Fibroblast of the conjunctiva (primary cell): ENCODE measurements at regions not wholly inside any gene's neighbourhood (a gene's known extent, or its start where the extent isn't known, plus 50 kb on each side); places are given as distances from the start of the nearest gene placed in this dataset.
A peak's percentile ranks its signal among the peaks of the same experiment; 100 is the strongest.

ENCODE experiments used
- DNase-seq: peaks from one replicate; pipeline ENCODE4 v3.0.0-alpha.2; 2010; ENCODE audit warnings: low read depth

DNA sequence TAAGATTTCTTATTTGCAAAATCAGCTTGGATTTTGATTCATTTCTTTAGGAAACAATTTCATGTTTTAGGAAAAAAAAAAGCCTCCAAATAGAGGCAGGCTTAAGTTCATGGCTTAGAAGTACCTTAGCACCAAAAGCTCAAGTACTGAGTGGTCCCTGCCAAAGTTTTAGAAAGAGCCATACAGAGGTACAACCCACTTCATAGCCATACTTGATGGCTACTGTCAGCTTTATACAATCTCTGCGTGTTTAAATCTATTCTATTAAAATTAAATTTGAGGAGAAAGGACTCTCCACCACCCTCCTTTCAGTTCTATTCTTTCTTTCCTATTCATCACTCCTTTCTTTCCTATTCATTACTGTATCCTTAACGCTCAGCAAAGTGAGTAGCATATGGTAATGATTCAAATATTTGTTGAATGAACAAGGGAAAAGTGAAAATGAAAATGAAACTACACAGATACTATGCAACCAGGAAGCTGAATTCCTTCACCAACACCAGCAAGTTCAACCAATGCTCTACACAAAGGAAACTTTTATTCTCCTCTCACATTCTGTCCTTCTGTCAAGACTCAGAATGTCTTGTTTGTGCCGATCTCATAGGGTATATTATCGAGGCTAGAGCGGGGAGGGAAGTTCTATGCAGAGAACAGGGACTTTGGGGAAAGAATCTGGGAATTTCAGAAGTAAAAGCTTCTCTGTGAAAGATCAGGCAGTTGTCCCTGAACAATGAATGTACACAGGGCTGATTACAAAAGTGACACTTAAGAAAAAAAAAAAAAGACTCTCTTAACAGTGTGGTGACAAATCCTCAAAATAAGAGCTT is 138.6 kb upstream of the SPEF2 start:
- DNase-seq: peak; percentile 23

- no peak for DNase-seq
Observed at GRCh38 chr5:35477911-35478310, 139.8 kb upstream of the SPEF2 start.

DNA sequence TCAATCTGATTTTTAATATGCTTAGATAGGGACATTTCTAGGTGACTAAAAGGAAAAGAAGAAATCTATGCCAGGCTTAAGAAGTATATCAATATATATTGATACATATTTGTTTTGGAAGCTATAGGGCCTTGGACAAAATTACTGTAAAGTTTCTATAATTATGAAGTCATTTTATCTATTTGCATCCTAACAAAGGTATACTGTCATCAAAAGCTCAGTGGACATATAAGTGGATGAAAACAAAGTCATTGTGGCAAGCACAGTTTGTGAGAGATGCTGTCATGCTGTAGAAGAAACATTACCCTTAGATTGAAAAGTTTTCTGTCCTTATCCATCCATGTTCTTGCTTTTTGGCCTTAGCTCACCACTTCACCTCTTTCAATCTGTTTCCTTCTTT is 140.3 kb upstream of the SPEF2 start:
- DNase-seq: no peak

GRCh38 chr5:35476797-35477196 is 140.9 kb upstream of the SPEF2 start:
- DNase-seq: no peak

DNA sequence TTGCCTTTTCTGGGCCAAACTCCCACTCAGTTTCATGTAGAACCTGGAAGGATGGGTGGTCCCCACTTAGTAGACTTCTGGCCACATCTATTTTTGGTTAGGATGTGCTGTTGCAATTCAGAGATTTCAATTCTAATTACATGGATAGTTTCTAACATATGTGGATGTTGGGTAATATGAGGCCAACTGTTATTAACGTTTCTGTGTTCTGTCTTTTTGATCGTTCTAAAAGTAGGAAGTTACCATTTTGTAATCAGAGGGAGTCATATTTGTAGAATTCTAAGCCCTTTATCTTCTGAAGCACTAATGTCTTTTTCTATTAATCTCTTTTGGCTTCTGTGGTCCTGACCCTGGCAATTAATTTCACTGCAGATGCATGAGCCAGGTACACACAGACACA is 141.6 kb upstream of the SPEF2 start:
- DNase-seq: no peak

DNA sequence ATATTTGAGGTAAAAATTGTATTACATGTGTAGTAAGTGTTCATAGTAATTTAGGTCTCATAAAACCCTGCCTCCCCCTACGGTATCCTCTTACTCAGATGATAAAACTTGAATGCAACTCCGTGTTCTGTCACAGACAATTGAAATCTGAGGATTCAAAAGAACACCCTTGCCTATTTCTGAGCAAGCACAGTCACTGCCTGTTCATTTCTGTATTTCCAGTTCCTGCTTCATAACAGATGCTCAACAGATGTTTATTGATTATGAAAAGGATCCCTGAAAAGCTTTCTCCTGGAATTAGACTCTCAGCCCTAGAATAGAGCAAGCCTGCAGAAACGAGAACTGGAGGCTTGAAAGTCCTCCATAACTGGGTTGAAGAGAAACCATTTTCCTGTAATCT is 144.1 kb upstream of the SPEF2 start:
- DNase-seq: no peak

GRCh38 chr5:35470866-35471265 is 146.8 kb upstream of the SPEF2 start:
- DNase-seq: no peak

DNA sequence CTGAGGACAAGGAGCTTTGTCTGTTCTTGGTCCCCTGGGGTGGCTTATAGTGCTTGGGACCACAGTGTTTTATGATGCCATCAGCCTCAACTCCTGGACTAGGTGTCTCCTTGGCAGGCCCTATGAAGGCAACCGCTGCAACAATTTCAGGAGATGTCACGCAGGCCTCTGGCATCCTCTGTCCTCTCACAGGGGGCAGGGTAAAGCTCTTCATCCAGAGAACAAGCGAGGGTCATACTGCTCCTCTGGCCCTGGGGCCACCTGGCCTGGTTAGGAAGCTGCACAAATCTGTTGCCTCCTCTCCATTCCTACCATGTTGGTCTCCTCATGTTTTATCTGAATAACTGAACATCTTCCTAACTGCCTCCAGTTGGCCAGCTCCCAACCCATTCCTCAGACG is 148.9 kb upstream of the SPEF2 start:
- DNase-seq: no peak

GRCh38 chr5:35466746-35467145 is 150.9 kb upstream of the SPEF2 start:
- no peak for DNase-seq

GRCh38 chr5:35464757-35465156 is 152.9 kb upstream of the SPEF2 start:
- no peak for DNase-seq

DNA sequence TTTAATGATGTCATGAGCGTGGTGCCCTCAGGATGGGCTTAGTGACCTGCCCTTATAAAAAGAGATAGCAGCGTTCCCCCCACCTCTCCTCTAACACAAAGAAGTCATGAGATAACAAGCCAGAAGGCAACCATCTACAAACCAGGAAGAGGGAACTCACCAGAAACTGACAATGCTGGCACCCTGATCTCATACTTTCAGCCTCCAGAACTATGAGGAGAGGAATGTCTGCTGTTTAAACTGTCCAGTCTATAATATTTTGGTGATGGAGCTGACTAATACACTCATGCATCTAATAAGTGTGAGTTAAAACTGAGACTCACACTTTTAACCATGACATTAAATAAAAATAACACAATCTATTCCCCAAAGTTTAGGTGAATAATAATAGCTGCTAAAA is 156.1 kb upstream of the SPEF2 start:
- DNase-seq: no peak

DNA sequence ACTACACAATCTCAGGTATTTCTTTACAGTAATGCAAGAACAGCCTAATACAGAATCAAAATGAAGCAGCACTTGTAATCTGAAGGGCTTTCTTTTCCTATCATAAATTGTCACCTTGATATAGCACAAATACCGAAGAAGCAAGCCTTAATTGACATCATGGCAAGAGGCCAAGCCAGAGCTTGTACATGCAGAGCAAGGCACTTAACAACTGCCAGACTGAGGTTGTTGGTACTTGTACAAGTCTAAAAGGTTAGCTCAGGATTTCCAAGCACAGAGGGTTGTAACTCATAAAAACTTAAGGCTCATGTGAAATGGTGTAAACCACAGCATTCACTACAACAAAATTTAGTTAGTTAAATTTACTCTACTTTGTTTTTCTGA is 158.8 kb upstream of the SPEF2 start:
- no peak for DNase-seq

GRCh38 chr5:35457912-35458823 is 159.5 kb upstream of the SPEF2 start:
- no peak for DNase-seq

DNA sequence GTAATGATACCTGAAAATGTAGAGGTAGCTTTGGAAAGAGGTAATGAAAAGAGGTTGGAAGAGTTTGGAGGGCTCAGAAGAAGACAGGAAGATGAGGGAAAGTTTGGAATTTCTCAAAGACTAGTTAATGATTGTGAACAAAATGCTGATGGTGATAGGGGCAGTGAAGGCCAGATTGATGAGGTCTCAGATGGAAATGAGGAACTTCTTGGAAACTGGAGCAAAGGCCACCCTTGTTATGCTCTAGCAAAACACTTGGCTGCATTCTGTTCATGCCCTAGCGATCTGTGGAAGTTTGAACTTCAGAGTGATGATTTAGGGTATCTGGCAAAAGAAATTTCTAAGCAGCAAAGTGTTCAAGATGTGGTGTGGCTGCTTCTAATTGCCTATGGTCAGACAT is 161.2 kb upstream of the SPEF2 start:
- DNase-seq: no peak

DNA sequence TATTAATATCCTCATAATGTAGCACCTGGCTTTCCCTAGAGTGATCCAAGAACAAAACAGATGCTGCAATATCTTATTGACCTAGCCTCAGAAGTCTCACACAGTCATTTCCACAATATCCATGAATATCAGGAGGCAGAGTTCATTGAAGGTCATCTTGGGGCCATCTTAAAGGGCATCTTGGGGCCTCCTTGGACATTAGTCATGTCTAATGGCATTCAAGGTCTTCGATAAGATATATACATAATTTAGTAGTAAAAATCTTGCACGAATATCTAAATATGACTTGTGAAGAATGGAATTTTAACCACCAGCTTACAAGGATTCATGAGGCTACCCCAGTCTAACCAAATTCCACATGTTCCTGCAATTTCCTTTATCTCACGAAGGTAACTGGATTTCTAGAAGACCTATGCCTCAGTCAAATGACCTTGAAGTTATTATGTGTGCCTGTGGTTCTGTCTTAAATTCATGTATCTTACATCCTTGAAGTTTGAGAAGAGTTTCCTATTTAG is 163.6 kb upstream of the SPEF2 start:
- no peak for DNase-seq

GRCh38 chr5:35443803-35444595 is 173.7 kb upstream of the SPEF2 start:
- DNase-seq: no peak

- no peak for DNase-seq
Observed at GRCh38 chr5:35442885-35443639, 174.6 kb upstream of the SPEF2 start.

- DNase-seq: no peak
Observed at GRCh38 chr5:35440409-35440808, 177.3 kb upstream of the SPEF2 start.

DNA sequence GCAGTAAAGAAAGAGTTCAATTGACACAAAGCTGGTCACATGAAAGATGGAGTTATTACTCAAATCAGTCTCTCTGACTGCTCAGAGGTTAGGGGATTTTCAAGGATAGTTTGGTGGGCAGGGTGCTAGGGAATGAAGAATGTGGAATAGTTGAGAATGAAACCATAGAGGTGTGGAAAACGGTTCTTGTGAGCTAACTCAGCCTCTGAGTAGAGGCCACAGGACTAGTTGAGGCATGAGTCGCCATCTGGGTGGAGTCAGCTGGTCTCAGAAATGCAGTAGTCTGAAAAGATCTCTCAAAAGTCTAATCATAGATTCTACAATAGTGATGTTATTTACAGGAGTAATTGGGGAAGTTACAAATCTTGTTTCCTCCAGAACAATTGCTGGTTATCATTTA is 178.9 kb upstream of the SPEF2 start:
- DNase-seq: no peak

- no peak for DNase-seq
Observed at GRCh38 chr5:35438288-35438687, 179.4 kb upstream of the SPEF2 start.

GRCh38 chr5:35436400-35437057 is 181.1 kb upstream of the SPEF2 start:
- peak; percentile 3 for DNase-seq
